ENCODE measurements at regions not wholly inside any gene's neighbourhood (a gene's known extent, or its start where the extent isn't known, plus 50 kb on each side); places are given as distances from the start of the nearest gene placed in this dataset.

DNA sequence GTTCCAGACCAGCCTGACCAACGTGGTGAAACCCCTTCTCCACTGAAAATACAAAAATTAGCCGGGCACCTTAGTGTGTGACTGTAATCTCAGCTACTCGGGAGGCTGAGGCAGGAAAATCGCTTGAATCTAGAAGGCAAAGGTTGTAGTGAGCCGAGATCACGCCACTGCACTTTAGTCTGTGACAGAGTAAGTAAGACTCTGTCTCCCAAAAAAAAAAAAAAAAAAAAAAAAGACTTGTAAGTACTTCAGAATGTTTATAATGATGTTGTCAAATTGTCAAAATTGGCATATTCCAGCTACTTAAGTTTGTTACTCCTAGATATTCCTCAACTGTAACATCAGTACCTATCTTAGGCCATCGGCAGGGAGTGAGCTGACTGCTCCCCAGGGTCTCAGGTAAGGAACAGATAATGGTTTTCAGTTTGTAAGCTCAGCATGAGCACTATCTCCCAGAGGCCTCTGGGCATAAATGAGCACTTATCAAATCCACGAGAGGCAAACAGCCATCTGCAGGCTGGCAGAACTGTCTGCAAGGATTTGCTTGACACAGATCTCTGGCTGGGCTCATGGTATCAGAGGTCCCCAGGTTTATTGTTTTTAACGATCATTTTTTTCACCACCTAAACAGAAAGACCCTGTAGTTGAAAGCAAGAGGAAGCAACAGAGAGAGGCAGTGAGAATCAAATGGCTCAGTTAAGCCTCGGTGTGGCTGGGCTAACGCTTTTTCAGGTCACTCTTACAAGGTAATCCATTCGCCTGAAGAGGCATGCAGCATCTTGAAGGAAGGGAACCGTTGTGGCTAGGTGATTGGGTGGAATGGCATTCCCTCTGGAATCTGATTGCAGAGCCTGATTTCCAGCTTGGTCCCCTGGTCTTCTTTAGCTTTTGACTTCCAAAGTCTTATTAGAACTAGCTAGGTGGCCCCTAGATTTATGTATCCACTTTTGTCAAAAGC lies 115.9 kb downstream of the LY86 start:
- Mint-ChIP-seq H3K36me3 (ENCODE audit: low read depth) (no peaks in the 10 kb centered on the region), H3K27ac (no peak overlapping the region), H3K9me3 (no peaks in the 10 kb centered on the region), H3K27me3 (ENCODE audit: insufficient read depth) (peaks cover 13% of the 10 kb centered on the region), H3K4me1 (ENCODE audit: low read depth) (peaks cover 14% of the 10 kb centered on the region), H3K4me3 (no peak overlapping the region)
- DNase-seq = no peak
- TF ChIP-seq, protein P1, sequence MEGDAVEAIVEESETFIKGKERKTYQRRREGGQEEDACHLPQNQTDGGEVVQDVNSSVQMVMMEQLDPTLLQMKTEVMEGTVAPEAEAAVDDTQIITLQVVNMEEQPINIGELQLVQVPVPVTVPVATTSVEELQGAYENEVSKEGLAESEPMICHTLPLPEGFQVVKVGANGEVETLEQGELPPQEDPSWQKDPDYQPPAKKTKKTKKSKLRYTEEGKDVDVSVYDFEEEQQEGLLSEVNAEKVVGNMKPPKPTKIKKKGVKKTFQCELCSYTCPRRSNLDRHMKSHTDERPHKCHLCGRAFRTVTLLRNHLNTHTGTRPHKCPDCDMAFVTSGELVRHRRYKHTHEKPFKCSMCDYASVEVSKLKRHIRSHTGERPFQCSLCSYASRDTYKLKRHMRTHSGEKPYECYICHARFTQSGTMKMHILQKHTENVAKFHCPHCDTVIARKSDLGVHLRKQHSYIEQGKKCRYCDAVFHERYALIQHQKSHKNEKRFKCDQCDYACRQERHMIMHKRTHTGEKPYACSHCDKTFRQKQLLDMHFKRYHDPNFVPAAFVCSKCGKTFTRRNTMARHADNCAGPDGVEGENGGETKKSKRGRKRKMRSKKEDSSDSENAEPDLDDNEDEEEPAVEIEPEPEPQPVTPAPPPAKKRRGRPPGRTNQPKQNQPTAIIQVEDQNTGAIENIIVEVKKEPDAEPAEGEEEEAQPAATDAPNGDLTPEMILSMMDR (IDR thresholded peaks at IDR 0.05) = no peak

DNA sequence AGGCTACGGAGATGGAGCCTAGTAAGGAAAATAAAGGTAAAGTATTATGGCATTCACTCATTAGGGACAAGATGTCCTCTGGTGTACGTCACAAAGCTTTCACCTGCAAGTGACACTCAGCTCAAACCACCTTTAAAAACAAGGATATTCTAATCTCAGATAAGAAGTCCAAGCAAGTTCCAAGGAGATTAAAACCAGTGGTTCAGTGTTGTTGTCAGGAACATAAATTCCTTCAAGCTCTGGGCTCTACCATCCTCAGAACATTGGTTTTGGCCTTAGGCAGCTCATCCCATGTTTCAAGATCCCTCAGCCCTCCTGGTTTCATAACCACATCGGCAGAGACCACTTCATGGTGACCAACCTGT lies 116.5 kb downstream of the LY86 start:
- Mint-ChIP-seq H3K27me3 (ENCODE audit: insufficient read depth) (peaks cover 16% of the 10 kb centered on the region), H3K9me3 (no peaks in the 10 kb centered on the region), H3K36me3 (ENCODE audit: low read depth) (no peaks in the 10 kb centered on the region), H3K4me3 (no peak overlapping the region), H3K4me1 (ENCODE audit: low read depth) (peaks cover 7% of the 10 kb centered on the region), H3K27ac (no peak overlapping the region)
- TF ChIP-seq, protein P1 (IDR thresholded peaks at IDR 0.05) = no peak
- no peak for DNase-seq

DNA sequence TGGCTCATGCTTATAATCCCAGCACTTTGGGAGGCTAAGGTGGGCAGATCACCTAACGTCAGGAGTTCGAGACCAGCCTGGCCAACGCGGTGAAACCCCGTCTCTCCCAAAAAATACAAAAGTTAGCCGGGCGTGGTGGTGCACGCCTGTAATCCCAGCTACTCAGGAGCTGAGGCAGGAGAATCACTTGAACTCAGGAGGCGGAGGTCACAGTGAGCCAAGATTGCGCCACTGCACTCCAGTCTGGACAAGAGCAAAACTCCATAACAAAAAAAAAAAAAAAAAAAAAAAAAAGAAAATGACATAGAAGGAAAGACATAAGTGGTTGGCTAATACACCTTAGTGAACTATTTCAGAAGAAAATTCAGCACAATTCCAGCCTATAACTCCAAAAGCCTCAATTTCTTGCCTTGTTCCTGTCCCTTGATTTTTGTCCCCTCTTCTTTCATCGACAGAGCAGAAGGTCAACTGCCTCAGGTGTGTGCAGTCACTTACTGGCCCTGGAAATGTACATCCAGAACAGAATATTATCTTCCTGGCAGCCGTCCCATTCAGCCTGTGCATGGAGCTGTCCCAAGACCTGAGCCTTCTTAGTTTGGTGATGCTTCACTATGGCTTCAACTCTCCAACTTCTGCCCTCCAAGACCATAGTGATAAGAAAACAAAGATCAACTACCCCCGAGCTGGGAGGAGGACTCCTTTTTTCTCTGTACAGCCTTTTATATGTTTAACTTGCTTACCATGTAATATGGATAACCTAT lies 117.6 kb downstream of the LY86 start:
- no peak overlapping the region for H3K27ac Mint-ChIP-seq
- DNase-seq = no peak
- TF ChIP-seq, protein P1 (IDR thresholded peaks at IDR 0.05) = no peak
- no peaks in the 10 kb centered on the region; the same call in 1 of the 2 replicates for H3K4me1 Mint-ChIP-seq (ENCODE audit: low read depth)
- H3K36me3 Mint-ChIP-seq (ENCODE audit: low read depth) = no peaks in the 10 kb centered on the region
- peaks cover 18% of the 10 kb centered on the region for H3K27me3 Mint-ChIP-seq (ENCODE audit: insufficient read depth)
- H3K4me3 Mint-ChIP-seq = no peak overlapping the region
- no peaks in the 10 kb centered on the region for H3K9me3 Mint-ChIP-seq

DNA sequence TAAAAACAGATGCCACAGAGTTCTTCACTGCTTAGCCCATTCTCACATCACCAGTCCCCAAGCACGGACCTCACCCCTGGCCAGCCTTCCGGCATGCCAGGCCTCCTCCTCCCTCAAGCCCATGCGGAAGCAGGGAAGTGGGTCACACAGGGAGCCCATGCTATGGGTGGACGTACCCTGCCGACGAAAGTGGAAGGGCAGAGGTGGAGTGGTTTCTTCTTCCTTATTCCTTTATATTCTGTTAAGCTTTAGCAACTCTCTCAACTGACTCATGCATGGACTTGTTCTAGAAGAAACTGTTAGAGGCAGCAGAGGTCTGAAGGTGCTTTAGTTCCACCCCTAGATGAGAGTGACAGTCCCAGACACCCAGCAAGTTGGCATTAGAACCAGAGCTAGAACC lies 118.6 kb downstream of the LY86 start:
- Mint-ChIP-seq H3K4me1 (ENCODE audit: low read depth) (no peaks in the 10 kb centered on the region; the same call in 1 of the 2 replicates), H3K4me3 (no peak overlapping the region), H3K27ac (no peak overlapping the region), H3K9me3 (no peaks in the 10 kb centered on the region), H3K36me3 (ENCODE audit: low read depth) (no peaks in the 10 kb centered on the region), H3K27me3 (ENCODE audit: insufficient read depth) (peaks cover 18% of the 10 kb centered on the region)
- DNase-seq = no peak
- TF ChIP-seq, protein P1 (IDR thresholded peaks at IDR 0.05) = no peak

DNA sequence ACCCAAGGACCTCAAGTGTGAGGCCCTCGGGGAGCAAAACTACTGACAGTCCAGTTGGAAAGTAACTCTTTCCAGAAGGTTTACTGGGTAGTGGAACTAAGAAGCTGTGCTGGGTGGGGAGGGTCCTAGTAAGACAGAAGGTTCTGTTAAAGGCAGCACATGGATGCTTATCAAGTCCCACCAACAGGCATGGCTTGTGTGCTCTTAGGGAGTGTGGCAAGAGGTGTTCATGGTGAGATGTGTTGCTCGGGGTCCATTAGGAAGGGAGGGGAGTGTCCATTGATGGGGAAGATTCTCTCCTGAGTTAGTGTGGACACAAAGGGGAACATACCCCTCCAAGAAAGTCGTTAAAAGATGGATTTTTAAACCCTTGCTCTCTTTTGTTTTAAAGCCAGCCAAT lies 120.6 kb downstream of the LY86 start:
- H3K4me1 Mint-ChIP-seq (ENCODE audit: low read depth) = peaks cover 19% of the 10 kb centered on the region
- H3K27ac Mint-ChIP-seq = no peak overlapping the region

More for the DNA sequence above, 120.6 kb downstream of the LY86 start:
- no peak for DNase-seq
- TF ChIP-seq, protein P1 (IDR thresholded peaks at IDR 0.05) = no peak
- peaks cover 17% of the 10 kb centered on the region for H3K27me3 Mint-ChIP-seq (ENCODE audit: insufficient read depth)
- no peaks in the 10 kb centered on the region for H3K9me3 Mint-ChIP-seq
- no peak overlapping the region for H3K4me3 Mint-ChIP-seq
- no peaks in the 10 kb centered on the region for H3K36me3 Mint-ChIP-seq (ENCODE audit: low read depth)

Measured in HFFc6 (cell line).